Epithelial cell of proximal tubule (primary cell): ENCODE measurements at regions not wholly inside any gene's neighbourhood (a gene's known extent, or its start where the extent isn't known, plus 50 kb on each side); places are given as distances from the start of the nearest gene placed in this dataset.
A peak's percentile ranks its signal among the peaks of the same experiment; 100 is the strongest.

Experiments
- DNase-seq: peaks from one replicate; pipeline ENCODE4 v3.0.0-alpha.2; 2011; ENCODE audit warnings: low read depth
- H3K4me3 ChIP-seq: 2 replicates; pipeline ENCODE4 v1.5.1; 2011; ENCODE audit warnings: low read depth, mild to moderate bottlenecking, low read length
- CTCF ChIP-seq: conservative IDR thresholded peaks from 2 replicates; pipeline ENCODE4 v1.5.1; 2012; ENCODE audit warnings: low read depth, mild to moderate bottlenecking, low read length

GRCh38 chr5:123965626-123966025 lies 453.6 kb downstream of the CSNK1G3 start:
- no peak overlapping the region for H3K4me3 ChIP-seq
- TF ChIP-seq CTCF = no peak
- no peak for DNase-seq

- no peak overlapping the region for H3K4me3 ChIP-seq
- TF ChIP-seq CTCF = no peak
- DNase-seq = no peak
These were observed 452.9 kb downstream of the CSNK1G3 start for GRCh38 chr5:123964884-123965283.

- no peak for DNase-seq
- no peak overlapping the region for H3K4me3 ChIP-seq
- TF ChIP-seq CTCF = no peak
These were observed 448.5 kb downstream of the CSNK1G3 start for GRCh38 chr5:123960526-123960925.

- peak; percentile 87 for DNase-seq
- no peak overlapping the region for H3K4me3 ChIP-seq
- TF ChIP-seq CTCF = no peak
These were observed 439.6 kb downstream of the CSNK1G3 start for GRCh38 chr5:123951582-123951977.

GRCh38 chr5:123950701-123951581 lies 439.0 kb downstream of the CSNK1G3 start:
- DNase-seq = no peak
- TF ChIP-seq CTCF = no peak
- H3K4me3 ChIP-seq = no peak overlapping the region

GRCh38 chr5:123949807-123950340 lies 437.9 kb downstream of the CSNK1G3 start:
- TF ChIP-seq CTCF = peak; percentile 9
- H3K4me3 ChIP-seq = no peak overlapping the region
- DNase-seq = no peak
